ENCODE measurements at regions not wholly inside any gene's neighbourhood (a gene's known extent, or its start where the extent isn't known, plus 50 kb on each side); places are given as distances from the start of the nearest gene placed in this dataset.

GRCh38 chr6:92376691-92377090, 1042.7 kb downstream of the EPHA7 start:
- no peak for FAIRE-seq
- H4K20me1 ChIP-seq (ENCODE audit: control insufficient read depth, insufficient read depth), result no peaks in the 10 kb centered on the region
- TF ChIP-seq CBFB (IDR thresholded peaks at IDR 0.05; ENCODE audit: low read depth), result no peak
- TF ChIP-seq IRF4 (IDR thresholded peaks at IDR 0.05; ENCODE audit: low read depth, low read length), result no peak
- TF ChIP-seq MXI1 (IDR thresholded peaks at IDR 0.05; ENCODE audit: low read depth, low read length), result no peak
- no peak for TF ChIP-seq MYB (IDR thresholded peaks at IDR 0.05; ENCODE audit: borderline replicate concordance, low read depth, low read length)
- no peak for TF ChIP-seq ZZZ3 (IDR thresholded peaks at IDR 0.05; ENCODE audit: control insufficient read depth, insufficient read length, low read depth)
- TF ChIP-seq JUND (IDR thresholded peaks at IDR 0.05; ENCODE audit: low read depth, low read length), result no peak
- TF ChIP-seq LARP7 (IDR thresholded peaks at IDR 0.05), result no peak
- TF ChIP-seq SP1 (IDR thresholded peaks at IDR 0.05; ENCODE audit: low read depth, low read length), result no peak
- TF ChIP-seq EED (IDR thresholded peaks at IDR 0.05; ENCODE audit: low read depth), result no peak
- TF ChIP-seq USF2 (IDR thresholded peaks at IDR 0.05; ENCODE audit: borderline replicate concordance, low read depth, low read length), result no peak
- TF ChIP-seq ZBTB11 (CRISPR knock-in tag; IDR thresholded peaks at IDR 0.05), result no peak
- no peaks in the 10 kb centered on the region for H3K27me3 ChIP-seq (replicated peaks in 1 of 2; ENCODE audit: control insufficient read depth in 2 of 2, insufficient read depth in 2 of 2, low read length in 1 of 2)
- BruUV-seq (replicated peaks), result no TSS peak
- no peak for ATAC-seq
- H2AFZ ChIP-seq (ENCODE audit: control insufficient read depth, low read depth, low read length), result no peak overlapping the region
- no peaks in the 10 kb centered on the region for H3K79me2 ChIP-seq (ENCODE audit: control insufficient read depth, insufficient read depth, low read length)
- SMC1A ChIA-PET (ENCODE audit: uncharacterized antibody, unreplicated experiment), result no interaction called here
- no peak overlapping the region for H3K4me3 ChIP-seq
- no peak for DNase-seq (ENCODE audit: low read depth, low spot score)
- H3K9ac ChIP-seq (ENCODE audit: control insufficient read depth, insufficient read depth, low read length), result no peak overlapping the region
- H3K36me3 ChIP-seq (ENCODE audit: control insufficient read depth in 2 of 2, insufficient read depth in 2 of 2, low read length in 1 of 2), result no peaks in the 10 kb centered on the region
- CTCF ChIA-PET, result no interaction called here
- no peaks in the 10 kb centered on the region for H3K4me1 ChIP-seq (ENCODE audit: control insufficient read depth, insufficient read depth, low read length)
- intact Hi-C loops (cut with micrococcal nuclease; ENCODE audit: unreplicated experiment) (no loop called here), in situ Hi-C loops (cut with MboI) (no loop called here)
- 33% methylated on average over 3 of the region's 3 CpGs for WGBS (ENCODE audit: insufficient coverage, insufficient replicate concordance, low lambda C conversion rate, missing lambda C conversion rate)
- RAD21 ChIA-PET (ENCODE audit: unreplicated experiment), result no interaction called here
- POLR2A ChIA-PET, result no interaction called here
- no peak overlapping the region for H3K27ac ChIP-seq (ENCODE audit: control insufficient read depth, insufficient read depth)
- no peaks in the 10 kb centered on the region for H3K9me3 ChIP-seq (replicated peaks; ENCODE audit: control insufficient read depth, insufficient read depth, low read length)
- no peak overlapping the region for H3K4me2 ChIP-seq (ENCODE audit: control insufficient read depth, insufficient read depth)

All from GM12878 (cell line).